NCI-H82 treated with DMSO at 0.1 percent for 48 hours (cell line): ENCODE measurements at regions not wholly inside any gene's neighbourhood (a gene's known extent, or its start where the extent isn't known, plus 50 kb on each side); places are given as distances from the start of the nearest gene placed in this dataset.
A peak's percentile ranks its signal among the peaks of the same experiment; 100 is the strongest.

ENCODE experiments used
- DNase-seq: peaks from one replicate; lab custom pipeline; 2025; ENCODE audit not compliant: unreplicated experiment; lab: John Stamatoyannopoulos, UW

DNA sequence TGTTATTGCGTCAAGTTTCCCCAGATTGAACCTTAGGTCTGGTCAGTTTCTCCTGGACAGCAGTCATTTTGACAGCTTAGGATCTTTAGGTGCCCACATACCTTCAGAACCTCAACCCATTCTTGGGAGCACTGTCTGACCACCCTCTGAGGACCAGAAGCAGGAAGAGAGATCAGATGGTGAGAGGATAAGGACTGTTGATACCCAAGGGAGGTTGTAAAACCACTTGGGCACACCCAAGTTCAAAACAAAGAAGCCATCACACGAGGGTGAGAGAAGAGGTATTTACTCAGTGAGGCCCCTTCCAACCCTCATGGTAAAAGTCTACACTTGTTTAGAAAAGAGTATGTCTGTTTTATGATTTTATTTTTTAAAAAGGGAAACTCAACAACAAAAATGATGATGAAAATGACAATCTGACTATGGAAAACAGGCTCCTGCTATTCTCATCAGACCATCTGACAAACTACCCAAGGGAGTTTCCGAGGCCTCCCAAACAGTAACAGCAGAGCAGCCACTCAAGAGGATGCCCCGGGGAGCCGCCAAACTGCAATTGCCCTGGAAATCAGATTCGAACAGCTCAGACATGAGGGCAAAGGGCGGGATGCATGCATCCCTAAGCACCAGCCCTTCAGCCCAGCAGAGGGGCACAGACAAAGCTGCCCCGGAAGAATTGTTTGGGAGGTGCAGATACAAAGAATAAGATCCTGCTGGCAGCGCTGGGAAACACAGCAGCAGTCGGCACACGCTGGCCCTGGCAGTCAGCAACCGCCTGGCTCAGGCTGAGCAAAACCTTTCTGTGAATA is 162.6 kb upstream of the PLEKHG7 start:
- DNase-seq: no peak

DNA sequence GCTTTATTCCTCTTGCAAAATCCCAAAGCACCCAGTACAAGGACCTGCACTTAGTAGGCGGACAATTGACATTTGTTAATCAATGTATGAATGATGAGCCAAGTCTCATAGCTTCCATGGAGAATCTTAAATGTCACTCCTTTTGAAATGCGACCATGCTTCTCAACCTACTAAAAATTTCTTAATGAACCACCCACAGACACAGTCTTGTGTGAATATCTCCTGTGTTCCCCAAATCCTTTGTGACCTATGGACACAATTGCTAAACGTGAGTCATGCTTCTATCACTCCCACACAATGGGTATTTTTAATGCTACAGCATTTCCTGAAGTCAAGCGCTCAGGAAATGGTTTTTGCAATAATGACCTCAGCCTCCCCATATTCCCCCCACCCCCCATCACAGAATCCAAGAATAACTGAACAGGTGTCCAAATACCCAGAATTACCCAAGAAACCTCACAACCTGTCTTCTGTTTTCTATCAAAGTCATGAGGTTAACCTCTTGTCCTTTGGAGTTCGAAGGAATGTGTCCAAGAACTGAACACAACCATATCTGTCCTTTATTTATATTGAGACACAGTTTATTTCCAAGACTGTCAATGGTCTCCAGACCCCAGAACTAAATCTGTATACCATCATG is 163.6 kb upstream of the PLEKHG7 start:
- no peak for DNase-seq

DNA sequence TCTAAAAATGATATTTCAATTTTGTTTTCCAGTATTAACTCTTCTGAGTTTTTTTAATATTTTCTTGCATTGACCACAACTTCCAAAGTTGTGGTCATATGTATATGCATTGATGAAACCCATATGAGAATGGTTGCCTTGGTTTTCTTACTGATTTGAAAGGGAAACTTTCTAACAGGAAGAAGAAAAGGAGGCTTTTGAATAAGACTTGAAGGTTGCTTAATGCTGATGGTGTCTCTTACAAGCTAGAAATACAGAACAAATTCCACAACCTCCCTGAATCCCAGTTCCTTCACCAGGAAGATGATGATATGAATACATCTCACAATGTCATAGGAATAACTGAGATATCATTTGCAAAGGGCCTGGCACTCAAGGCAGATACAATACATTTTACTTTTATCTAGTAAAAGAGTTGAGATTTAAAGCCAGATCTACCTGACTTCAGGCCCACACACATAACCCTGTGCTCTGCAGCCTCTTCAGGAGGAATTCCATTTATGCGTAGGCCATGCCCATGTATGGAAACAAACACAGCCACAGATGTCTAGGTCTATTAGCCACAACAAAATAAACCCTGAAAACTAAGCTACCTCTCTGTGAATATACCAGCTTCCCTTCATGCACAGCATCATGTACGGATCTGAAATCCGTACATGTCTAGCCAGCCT is 165.4 kb upstream of the PLEKHG7 start:
- DNase-seq: no peak

DNA sequence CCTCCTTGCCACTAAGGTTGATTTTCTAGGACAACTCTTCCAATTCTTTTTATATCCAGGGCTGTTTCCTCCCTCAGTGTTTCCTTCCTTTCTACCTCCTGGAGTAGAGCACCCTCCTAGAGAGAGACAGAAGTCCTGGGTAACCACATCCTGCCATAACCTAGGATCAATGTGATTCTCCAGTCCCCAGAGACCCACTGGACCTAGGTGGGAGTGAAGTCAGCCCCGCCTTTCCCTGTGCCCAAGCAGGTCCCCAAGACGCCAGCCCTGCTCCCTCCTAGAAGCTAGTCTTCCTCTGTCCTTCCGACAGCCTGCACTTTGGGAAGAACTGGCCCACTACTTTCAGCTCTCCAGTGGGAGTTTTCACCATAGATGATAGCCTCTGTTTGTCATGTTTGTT is 166.8 kb upstream of the PLEKHG7 start:
- DNase-seq: no peak

DNA sequence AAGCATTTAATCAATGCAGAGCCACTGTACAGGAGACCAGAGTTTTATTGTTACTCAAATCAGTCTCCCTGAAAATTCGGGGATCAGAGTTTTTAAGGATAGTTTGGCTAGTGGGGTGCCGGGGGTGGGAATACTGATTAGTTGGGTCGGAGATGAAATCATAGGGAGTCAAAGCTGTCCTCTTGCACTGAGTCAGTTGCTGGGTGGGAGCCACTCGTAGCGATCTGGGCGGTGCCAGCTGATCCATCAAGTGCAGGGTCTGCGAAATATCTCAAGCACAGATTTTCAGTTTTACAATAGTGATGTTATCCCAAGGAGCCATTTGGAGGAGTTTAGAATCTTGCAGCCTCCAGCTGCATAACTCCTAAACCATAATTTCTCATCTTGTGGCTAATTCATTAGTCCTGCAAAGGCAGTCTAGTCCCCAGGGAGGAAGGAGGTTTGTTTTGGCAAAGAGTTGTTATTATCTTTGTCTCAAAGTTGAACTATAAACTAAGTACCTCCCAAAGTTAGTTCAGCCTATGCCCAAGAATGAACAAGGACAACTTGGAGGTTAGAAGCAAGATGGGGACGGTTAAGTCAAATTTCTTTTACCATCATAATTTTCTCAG is 169.4 kb upstream of the PLEKHG7 start:
- DNase-seq: no peak

DNA sequence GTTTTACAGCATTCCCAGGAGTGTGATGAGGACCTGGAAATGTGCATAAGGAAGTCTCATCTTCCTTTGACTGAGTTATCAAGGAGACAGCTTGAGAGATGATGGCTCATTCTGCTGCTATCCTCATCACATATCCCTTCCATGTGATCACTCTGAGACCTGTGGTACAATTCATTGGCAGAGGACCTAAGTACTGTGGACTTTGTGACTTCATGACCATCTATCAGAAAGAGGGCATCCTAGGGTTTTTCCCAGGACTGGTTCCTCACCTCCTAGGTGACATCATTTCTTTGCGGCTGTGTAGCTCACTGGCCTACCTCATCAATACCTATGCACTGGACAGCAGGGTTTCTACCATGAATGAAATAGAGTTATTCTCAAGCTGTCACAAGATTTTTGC is 172.1 kb upstream of the PLEKHG7 start:
- DNase-seq: no peak

DNA sequence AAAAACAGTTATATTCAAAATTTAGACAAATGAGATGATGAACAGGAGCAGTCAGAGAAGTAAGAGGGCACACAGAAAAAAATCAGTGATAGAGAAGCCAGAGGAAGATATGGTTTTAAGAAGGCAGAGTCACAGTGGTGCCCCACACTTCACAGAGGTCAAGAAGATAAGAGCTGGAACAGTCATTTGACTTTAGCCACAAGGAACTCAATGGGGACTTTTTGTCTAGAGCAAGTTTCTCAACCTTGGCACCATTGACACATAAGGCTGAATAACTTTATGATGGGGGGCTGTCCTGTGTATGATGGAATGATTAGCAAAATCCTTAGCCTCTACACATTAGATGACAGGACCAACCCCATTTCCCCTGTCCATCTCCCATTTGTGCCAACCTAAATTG is 172.8 kb upstream of the PLEKHG7 start:
- DNase-seq: no peak

DNA sequence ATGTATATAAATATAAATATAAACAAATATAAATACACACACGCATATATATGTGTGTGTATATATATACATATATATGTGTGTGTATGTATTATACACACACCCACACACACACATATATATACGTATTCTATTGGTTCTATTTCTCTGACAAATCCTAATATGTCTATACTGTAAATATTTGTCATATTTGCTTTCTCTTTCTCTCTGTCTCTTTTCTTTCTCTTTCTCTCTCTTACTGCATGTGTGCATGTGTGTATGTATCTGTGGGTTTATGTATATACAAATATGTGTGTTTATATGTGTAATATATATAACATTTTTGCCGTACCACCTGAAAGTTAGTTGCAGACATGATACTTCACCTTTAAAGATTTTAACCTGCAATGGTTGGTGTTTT is 174.2 kb upstream of the PLEKHG7 start:
- DNase-seq: no peak

DNA sequence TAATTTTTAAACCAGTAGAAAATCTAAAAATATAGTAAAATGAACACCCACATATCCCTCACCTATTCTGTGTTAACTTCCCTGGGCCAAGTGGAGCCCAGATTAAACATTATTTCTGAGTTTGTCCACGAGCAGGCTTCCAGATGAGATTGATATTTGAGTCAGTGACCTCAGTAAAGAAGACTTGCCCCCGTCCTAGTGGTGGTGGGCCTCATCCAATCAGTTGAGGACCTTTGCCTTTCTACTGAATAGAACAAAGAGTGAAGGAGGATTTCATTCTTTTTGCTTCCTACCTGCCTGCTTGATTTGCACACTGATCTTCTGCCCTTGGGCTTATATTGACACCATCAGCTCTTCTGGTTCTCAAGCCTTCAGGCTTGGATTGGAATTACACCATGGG is 174.7 kb upstream of the PLEKHG7 start:
- no peak for DNase-seq

DNA sequence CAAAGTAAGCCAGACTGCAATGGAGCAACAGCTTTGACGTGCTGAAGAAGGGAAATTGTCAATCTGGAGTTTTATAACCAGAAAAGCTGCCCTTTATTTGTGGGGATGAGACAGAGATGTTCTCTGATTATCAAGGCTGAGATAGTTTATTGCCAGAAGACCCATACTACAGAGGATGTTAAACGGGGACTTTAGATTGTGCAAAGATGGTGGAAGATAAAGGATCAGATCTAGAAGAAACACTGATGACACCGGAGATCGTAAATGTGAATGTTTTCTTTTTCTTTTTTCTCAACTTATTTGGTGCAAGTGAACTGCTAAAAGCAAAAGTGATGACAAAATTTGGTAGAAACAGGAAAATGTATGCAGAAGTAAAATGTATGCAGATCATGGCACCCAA is 178.3 kb upstream of the PLEKHG7 start:
- no peak for DNase-seq

DNA sequence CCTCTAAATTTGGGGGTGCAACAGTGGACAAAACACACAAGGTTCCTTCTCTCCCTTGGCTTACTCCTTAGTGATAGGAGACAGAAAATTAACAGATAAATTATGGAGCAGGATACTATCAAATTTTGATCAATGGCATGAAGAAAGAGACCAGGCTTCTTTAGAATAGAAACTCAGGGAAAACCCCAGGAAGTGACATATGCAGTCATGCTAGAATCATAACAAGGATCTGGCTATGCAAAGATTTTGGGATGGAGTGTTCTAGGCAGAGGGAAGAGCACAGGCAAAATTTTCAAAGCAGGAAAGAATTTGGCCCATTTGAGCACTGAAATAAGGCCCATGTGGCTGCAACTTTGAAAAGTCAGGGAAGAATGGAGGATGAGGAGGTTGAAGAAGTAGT is 182.3 kb upstream of the PLEKHG7 start:
- no peak for DNase-seq

DNA sequence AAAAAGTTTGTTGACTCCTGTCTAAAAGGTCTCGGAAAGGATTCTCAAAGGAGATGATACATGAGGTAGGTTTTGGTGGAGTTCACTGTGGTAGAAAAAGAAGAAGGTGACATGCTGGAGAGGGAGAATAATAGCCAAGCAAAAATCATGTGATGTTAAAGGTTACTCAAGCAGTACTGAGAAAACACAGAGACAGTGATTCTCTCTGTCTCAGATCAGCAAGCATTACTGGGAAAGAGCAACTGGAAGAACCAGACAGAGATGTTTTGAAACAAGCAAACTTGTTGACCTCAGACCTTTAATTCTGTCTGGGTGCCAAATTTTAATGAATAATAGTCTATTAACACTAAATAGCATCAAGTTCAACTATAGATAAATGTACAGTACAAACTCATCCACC is 183.5 kb upstream of the PLEKHG7 start:
- DNase-seq: no peak

DNA sequence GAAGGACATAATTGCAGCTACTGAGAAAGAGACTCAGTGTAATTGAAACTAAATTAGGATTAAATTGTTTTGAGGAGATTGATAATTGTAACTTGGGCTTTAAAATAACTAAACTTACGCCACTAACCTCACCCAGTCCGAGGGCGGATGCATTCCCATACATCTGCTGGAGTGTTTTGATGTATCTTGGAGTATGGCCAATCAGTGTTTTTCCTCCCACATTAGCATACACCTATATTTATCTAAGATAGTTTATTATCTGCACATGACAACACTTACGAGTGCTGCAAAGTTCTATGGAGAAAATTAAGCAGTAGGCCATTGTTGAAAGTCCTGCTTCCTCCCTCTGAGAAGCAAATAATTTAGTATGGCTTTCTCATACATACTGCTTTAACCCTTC is 184.7 kb upstream of the PLEKHG7 start:
- no peak for DNase-seq

DNA sequence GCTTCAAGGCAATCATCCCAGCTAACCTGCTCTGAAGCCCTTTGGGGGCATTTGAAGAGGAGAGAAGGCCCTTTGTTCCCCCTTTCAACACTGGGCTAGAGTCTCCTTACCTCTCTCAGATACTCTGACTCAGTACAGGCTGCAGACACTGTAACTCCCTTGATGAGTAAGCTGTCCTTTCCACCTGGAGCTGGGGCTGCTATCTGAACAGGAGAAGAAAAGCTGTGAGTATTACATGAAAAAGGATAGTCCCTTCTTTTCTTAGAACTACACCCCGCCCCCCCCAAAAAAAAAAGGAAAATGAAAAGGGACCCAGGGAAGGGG is 186.6 kb upstream of the PLEKHG7 start:
- DNase-seq: no peak

DNA sequence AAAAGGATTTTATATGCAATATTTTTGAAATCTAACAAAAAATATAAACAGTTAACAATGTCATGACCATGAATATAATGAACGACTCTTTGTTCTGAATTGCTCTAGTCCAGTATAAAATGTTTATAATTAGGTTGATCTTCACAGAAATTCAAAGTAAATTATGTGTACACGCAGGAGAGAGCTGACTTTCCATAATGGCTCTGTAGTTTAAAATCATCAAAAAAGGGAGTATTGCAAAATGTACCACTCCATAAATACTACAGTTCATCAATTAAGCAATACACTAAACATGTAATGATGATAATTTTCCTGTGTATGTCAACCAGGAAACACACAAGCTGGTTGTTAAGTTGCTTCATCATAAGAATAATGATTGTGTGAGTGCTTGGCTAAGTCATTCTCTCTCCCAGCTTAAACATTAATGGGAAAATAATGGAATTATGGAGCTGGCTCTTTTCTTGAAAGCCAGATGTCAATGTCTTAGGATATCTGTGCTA is 189.5 kb upstream of the PLEKHG7 start:
- peak; percentile 47 for DNase-seq

DNA sequence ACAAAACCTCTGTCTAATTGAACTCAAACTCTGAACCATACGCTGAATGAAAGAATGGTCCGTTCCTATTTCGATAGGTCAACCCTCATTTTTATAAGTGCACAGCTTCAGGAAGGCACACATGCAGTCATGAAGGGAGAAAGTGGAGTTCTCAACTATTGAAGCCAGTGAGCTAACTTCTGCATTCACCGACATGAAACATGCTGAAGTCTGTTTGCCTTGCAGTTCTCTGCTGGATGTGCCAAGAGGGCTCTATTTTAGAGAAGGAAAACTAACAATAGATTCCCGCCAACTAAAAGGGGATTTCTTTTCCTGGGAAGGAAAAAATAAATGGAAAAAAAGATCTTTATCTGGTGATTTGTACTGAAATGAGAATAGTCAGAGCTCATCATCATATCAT is 191.0 kb upstream of the PLEKHG7 start:
- DNase-seq: no peak

DNA sequence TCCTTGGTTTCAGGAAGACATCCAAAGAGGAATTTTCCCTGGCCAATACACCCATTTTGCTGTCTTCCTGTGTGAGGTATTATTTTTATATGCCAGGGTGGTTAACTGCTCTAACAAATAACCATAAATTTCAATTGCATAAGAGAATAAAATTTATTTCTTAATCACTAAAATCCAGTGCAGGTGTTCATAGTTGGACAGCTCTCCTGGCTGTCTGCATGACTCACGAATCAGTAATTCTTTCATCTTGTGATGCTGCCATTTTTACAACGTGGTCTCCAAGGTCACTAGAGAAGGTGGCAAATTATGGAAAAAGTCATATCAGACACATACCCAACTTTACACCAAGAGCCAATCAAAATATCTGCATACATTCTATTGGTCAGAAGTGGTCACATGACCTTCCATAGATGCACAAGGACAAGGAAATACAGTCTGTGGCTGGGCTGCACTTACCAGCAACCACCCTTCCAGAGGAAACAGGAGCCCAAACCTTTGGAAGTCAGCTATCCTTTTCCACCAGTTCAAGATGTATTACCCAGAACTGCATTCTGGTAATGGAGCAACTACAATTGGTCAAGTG is 193.5 kb upstream of the PLEKHG7 start:
- no peak for DNase-seq

DNA sequence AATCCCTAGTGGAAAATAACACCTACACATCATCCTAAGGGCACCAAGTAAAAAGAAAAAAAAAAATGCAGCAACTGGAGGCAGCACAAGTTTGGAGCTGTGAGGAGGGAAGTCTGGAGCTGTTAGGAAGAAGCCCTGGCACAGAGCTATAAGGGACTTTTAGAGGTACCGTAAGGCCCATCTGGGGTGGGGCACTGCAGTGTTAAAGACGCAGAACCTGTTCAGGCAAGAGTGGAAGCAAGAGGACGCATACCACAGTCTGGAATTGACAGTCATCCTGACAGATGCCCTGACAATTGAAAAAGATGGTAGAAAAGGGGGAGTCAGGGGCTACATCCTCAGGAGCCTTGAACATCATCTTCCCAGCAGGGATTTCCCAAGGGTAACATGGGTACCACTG is 195.9 kb upstream of the PLEKHG7 start:
- DNase-seq: no peak

DNA sequence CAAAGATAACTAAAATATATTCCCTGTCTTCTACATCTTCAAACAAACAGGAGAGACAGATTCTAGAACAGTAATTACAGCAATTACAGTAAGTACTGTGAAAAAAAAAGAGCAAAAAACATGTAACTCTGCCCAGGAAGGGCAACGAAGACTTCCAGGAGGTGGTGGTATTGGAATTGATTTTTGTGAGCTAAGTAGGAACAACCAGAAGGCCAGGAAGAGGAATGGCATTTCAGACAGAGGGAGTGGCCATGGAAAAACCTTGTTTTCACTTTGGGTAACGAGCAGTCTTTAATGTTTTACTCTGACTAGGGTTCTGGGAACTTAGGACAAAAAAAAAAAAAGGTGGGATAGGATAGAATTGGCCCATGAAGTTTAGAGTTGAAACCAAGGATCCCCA is 196.3 kb upstream of the PLEKHG7 start:
- DNase-seq: no peak

DNA sequence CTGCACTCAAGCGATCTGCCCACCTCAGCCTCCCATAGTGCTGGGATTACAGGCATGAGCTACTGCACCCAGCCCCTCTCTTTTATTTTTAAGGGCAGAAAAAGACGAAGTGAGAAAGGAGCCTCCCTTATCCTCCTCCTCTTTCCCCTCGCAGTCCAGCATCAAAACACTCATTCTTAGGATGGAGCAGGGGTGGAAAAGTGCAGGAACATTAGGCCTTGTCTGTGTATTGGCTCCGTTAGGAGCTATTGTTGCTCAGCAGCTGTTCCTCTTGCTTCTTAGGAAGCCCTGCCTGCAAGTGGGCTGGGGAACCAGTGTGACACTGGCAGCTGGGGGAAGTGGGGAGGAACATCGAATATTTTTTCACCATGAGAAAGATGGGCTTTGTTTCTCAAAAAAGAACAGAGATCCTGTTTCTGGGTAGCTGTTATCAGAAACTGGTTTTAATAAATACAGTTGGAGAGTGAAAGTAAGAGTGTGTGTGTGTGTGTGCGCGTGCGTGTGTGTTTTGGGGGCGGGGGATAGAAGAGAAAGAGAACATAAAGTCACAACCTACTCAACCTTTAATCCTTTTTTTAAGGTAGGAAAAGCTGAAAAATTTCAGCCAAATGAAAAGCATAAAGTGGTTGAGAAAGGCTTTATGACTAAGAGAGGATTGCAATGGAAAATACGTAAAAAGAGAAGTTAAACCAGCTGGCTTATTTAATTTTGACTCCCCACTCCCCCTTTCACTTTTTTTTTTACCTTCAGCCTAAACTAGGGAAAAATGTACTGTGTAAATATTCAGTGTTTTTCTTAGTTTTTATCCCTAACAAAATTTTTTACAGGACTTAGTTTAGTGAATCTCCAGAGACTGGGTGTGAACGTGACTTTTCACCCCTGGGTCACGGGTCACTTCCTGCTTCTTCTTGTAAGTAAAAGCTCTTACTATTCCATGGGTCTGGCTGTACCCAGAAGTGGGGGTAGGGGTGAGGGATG is 197.2 kb upstream of the PLEKHG7 start:
- DNase-seq: no peak
